Epithelial cell of proximal tubule (primary cell): ENCODE measurements at regions not wholly inside any gene's neighbourhood (a gene's known extent, or its start where the extent isn't known, plus 50 kb on each side); places are given as distances from the start of the nearest gene placed in this dataset.

Source experiments
- DNase-seq: peaks from one replicate; pipeline ENCODE4 v3.0.0-alpha.2; 2011; ENCODE audit warnings: low read depth
- H3K4me3 ChIP-seq: 2 replicates; pipeline ENCODE4 v1.5.1; 2011; ENCODE audit warnings: low read depth, mild to moderate bottlenecking, low read length
- TF ChIP-seq, protein P1 (sequence below): conservative IDR thresholded peaks from 2 replicates; pipeline ENCODE4 v1.5.1; 2012; ENCODE audit warnings: low read depth, mild to moderate bottlenecking, low read length

DNA sequence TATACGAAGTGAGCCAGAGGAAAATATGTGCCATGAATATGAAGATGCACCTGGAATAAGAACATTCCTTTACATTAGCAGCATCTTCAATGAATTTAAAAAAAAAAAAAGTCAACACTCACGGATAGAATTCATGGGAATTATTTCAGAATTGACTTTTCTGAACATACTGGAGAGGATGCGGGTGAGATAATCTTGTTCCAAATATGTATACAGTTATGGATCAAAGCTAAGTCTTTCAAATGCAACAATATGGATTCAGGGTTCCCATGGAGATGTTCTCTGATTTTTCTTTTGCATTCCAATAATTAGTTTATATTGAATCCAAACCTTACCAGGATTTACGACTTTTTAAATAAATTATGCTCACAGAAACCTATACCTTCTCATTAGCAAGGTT lies 1660.7 kb downstream of the SLITRK1 start:
- no peak overlapping the region for H3K4me3 ChIP-seq
- TF ChIP-seq, protein P1, sequence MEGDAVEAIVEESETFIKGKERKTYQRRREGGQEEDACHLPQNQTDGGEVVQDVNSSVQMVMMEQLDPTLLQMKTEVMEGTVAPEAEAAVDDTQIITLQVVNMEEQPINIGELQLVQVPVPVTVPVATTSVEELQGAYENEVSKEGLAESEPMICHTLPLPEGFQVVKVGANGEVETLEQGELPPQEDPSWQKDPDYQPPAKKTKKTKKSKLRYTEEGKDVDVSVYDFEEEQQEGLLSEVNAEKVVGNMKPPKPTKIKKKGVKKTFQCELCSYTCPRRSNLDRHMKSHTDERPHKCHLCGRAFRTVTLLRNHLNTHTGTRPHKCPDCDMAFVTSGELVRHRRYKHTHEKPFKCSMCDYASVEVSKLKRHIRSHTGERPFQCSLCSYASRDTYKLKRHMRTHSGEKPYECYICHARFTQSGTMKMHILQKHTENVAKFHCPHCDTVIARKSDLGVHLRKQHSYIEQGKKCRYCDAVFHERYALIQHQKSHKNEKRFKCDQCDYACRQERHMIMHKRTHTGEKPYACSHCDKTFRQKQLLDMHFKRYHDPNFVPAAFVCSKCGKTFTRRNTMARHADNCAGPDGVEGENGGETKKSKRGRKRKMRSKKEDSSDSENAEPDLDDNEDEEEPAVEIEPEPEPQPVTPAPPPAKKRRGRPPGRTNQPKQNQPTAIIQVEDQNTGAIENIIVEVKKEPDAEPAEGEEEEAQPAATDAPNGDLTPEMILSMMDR, result no peak
- no peak for DNase-seq

DNA sequence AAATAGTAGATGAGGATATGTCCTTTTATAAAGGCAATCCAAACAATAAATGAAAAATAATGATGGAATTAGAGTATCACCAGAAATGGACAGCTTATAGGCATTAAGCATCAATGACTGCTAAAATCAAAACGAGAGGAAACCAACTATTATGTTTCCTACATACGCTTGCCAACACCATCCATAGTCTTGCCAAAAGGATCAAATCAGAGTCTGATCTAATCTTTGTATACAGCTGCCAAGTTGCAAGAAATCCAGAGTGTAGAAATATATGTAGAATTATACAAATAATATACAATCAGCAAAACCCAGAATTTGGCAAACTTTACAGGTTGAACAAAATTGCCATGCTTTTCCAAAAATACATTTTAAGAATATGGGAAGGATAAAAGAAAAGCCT lies 1661.6 kb downstream of the SLITRK1 start:
- TF ChIP-seq, protein P1, result no peak

DNA sequence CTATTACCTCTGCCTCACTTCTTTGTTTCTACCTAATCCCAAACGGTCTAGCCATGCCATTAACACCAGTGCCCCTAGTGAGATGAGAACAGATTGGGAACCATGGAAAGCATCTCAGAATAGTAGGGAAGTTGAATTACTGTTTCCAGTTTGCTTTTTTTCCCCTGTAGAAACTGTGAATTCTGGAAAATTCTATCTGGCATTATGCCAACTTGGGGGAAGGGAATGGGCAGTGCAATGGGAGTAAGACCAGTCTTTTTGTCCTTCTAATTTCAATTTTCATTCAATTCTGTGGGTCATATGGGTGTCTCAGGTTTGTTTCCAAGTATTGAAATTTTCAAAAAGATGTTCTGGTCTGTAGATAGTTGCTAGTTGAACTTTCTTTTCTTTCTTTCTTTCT lies 1666.1 kb downstream of the SLITRK1 start:
- H3K4me3 ChIP-seq, result no peak overlapping the region

More for the DNA sequence above, 1661.6 kb downstream of the SLITRK1 start:
- no peak overlapping the region for H3K4me3 ChIP-seq
- DNase-seq, result no peak

DNA sequence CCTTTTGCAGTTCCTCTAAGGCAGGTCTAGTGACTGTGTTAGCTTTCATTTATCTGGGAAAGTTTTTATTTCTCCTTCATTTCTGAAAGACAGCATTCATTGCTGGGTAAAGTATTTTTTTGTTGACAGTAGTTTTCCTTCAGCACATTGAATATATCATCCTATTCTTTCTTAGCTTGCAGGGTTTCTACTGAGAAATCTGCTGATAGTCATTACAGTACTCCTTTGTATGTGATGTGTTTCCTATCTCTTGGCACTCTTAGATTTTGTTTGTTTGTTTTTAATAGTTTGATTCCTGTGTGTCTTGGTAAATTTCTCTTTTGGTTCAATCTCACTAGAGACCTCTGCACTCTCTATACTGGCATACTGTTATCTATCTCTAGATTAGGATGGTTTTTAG lies 1667.9 kb downstream of the SLITRK1 start:
- TF ChIP-seq, protein P1, result no peak

More for the DNA sequence above, 1666.1 kb downstream of the SLITRK1 start:
- TF ChIP-seq, protein P1, result no peak
- DNase-seq, result no peak

DNA sequence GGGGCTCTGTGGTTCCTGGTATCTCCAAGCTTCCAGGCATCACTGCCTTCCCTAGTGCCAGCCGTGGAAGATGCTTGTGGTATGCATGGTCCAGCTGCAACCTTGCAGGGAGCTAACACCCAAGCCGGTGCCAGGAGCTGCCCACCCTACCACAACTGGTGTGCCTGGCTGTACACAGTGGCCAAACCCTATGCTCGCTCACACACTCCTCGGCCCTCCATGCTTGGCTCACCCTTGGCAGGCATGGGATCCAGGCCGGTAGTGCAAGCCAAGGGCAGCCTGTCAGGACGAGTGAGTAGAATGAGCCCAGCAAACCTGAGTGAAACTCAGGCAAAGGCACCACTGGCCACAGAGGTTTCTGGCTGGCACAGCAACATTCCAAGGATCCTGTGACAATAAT lies 1676.0 kb downstream of the SLITRK1 start:
- TF ChIP-seq, protein P1, result no peak
- no peak for DNase-seq
- no peak overlapping the region for H3K4me3 ChIP-seq

More for the DNA sequence above, 1667.9 kb downstream of the SLITRK1 start:
- H3K4me3 ChIP-seq, result no peak overlapping the region
- no peak for DNase-seq

DNA sequence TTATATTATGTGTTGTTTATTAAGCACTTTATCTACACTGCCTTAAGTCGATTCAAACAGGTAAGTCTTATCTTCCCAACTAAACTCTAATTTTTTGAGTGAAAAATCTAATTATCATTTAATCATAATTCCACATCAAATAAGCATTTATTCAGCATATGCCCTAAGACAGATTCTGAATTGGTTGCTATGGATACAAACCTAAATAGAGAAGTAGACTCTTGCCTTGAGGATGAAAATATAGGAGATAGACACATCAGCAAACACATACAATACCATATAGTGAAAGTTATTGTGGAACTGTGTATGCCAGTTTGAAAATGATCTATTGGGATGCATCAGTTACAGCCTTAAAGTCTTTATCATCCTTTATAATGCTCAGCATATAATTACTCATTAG lies 1679.9 kb downstream of the SLITRK1 start:
- DNase-seq, result no peak
- no peak overlapping the region for H3K4me3 ChIP-seq
- TF ChIP-seq, protein P1, result no peak

DNA sequence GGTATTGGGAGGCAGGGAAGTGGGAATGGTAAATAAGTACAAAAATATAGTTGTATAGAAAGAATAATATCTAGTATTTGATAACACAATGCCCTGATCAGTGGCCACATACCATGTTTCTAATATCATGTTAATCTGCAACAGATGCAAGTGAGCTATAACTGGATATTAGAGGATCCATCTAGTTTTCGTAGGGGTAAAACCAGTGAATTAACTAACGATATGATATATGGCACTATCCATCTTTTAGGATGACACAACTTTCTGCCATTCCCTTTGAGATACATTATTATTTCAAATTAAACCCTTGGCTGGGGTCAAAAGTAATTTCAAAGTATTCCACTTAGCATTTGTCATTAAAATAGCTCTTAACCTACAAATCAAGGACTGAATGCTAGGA lies 1686.2 kb downstream of the SLITRK1 start:
- TF ChIP-seq, protein P1, result no peak
- no peak for DNase-seq
- no peak overlapping the region for H3K4me3 ChIP-seq
